Neural crest cell (in vitro differentiated cells): ENCODE measurements at regions not wholly inside any gene's neighbourhood (a gene's known extent, or its start where the extent isn't known, plus 50 kb on each side); places are given as distances from the start of the nearest gene placed in this dataset.

ENCODE experiments used
- DNase-seq: peaks from one replicate; pipeline ENCODE4 v3.0.0; 2021; ENCODE audit warnings: low read depth, mixed read lengths, low spot score
- H3K27ac Mint-ChIP-seq: one replicate; pipeline ENCODE4 v1.8.0; 2021; ENCODE audit warnings: mild to moderate bottlenecking, mixed read lengths; ENCODE audit not compliant: unreplicated experiment
- H3K27me3 Mint-ChIP-seq: 2 replicates; pipeline ENCODE4 v1.8.0; 2021; ENCODE audit warnings: low read depth, mild to moderate bottlenecking, mixed read lengths
- H3K36me3 Mint-ChIP-seq: 2 replicates; pipeline ENCODE4 v1.8.0; 2021; ENCODE audit warnings: low read depth, mild to moderate bottlenecking, mixed read lengths
- H3K4me1 Mint-ChIP-seq: 2 replicates; pipeline ENCODE4 v1.8.0; 2021; ENCODE audit warnings: mixed read lengths
- H3K4me3 Mint-ChIP-seq: one replicate; pipeline ENCODE4 v1.8.0; 2021; ENCODE audit warnings: mild to moderate bottlenecking, mixed read lengths
- H3K9me3 Mint-ChIP-seq: 2 replicates; pipeline ENCODE4 v1.8.0; 2021; ENCODE audit warnings: mixed read lengths
- CTCF ChIP-seq: fragments of 200-600 bp; sonication (generic); conservative IDR thresholded peaks from 2 replicates; pipeline ENCODE4 v1.5.0; 2021; ENCODE audit warnings: antibody characterized with exemption, mild to moderate bottlenecking

- Mint-ChIP-seq H3K27me3 (peaks cover 5% of the 10 kb centered on the region), H3K4me3 (no peak overlapping the region), H3K27ac (no peak overlapping the region), H3K36me3 (peaks cover 18% of the 10 kb centered on the region), H3K4me1 (peaks cover 12% of the 10 kb centered on the region), H3K9me3 (peaks cover 17% of the 10 kb centered on the region)
- TF ChIP-seq CTCF: no peak
- no peak for DNase-seq
These were observed 251.2 kb upstream of the MOCS1 start for GRCh38 chr6:40185486-40185885.

GRCh38 chr6:40183902-40184301, 249.6 kb upstream of the MOCS1 start:
- Mint-ChIP-seq H3K4me1 (peaks cover 10% of the 10 kb centered on the region), H3K27ac (peak overlapping the region; percentile 81), H3K4me3 (no peak overlapping the region), H3K9me3 (peaks cover 17% of the 10 kb centered on the region), H3K27me3 (peaks cover 7% of the 10 kb centered on the region), H3K36me3 (peaks cover 18% of the 10 kb centered on the region)
- DNase-seq: no peak
- no peak for TF ChIP-seq CTCF

- TF ChIP-seq CTCF: no peak
- peaks cover 18% of the 10 kb centered on the region for H3K36me3 Mint-ChIP-seq
- peaks cover 11% of the 10 kb centered on the region for H3K27me3 Mint-ChIP-seq
- no peak for DNase-seq
- peaks cover 17% of the 10 kb centered on the region for H3K9me3 Mint-ChIP-seq
- no peaks in the 10 kb centered on the region for H3K4me1 Mint-ChIP-seq
- no peak overlapping the region for H3K27ac Mint-ChIP-seq
- no peak overlapping the region for H3K4me3 Mint-ChIP-seq
These were observed 247.1 kb upstream of the MOCS1 start for GRCh38 chr6:40181367-40181766.

- H3K9me3 Mint-ChIP-seq: peaks cover 17% of the 10 kb centered on the region
- H3K27me3 Mint-ChIP-seq: peaks cover 11% of the 10 kb centered on the region
- no peak for TF ChIP-seq CTCF
- no peak overlapping the region for H3K27ac Mint-ChIP-seq
- DNase-seq: no peak
- peaks cover 18% of the 10 kb centered on the region for H3K36me3 Mint-ChIP-seq
- no peaks in the 10 kb centered on the region for H3K4me1 Mint-ChIP-seq
- H3K4me3 Mint-ChIP-seq: no peak overlapping the region
These were observed 246.0 kb upstream of the MOCS1 start for GRCh38 chr6:40180271-40180670.

- H3K9me3 Mint-ChIP-seq: peaks cover 17% of the 10 kb centered on the region
- TF ChIP-seq CTCF: no peak
- no peak for DNase-seq
These were observed 245.2 kb upstream of the MOCS1 start for GRCh38 chr6:40179496-40179895.

GRCh38 chr6:40177598-40177997, 243.3 kb upstream of the MOCS1 start:
- Mint-ChIP-seq H3K36me3 (peaks cover 2% of the 10 kb centered on the region), H3K9me3 (peaks cover 2% of the 10 kb centered on the region), H3K27me3 (peaks cover 8% of the 10 kb centered on the region), H3K4me1 (no peaks in the 10 kb centered on the region), H3K4me3 (no peak overlapping the region), H3K27ac (no peak overlapping the region)
- no peak for DNase-seq
- TF ChIP-seq CTCF: no peak

More at GRCh38 chr6:40179496-40179895, 245.2 kb upstream of the MOCS1 start:
- Mint-ChIP-seq H3K27ac (no peak overlapping the region), H3K36me3 (peaks cover 18% of the 10 kb centered on the region), H3K4me1 (no peaks in the 10 kb centered on the region), H3K4me3 (no peak overlapping the region), H3K27me3 (peaks cover 11% of the 10 kb centered on the region)
